ENCODE measurements at regions not wholly inside any gene's neighbourhood (a gene's known extent, or its start where the extent isn't known, plus 50 kb on each side); places are given as distances from the start of the nearest gene placed in this dataset.

- H3K27me3 Mint-ChIP-seq (ENCODE audit: low read depth), result no peaks in the 10 kb centered on the region
- no peak overlapping the region for H2BK120ac ChIP-seq (ENCODE audit: low read depth, low read length, poor library complexity, severe bottlenecking)
- no peak overlapping the region for H3K4me2 ChIP-seq (ENCODE audit: insufficient read depth, insufficient read length, low read length)
- no peaks in the 10 kb centered on the region for H3K79me2 ChIP-seq (ENCODE audit: insufficient read depth, low read length)
- no peak for TF ChIP-seq CTCF (conservative IDR thresholded peaks at IDR 0.05)
- no peak overlapping the region for H3K18ac ChIP-seq (ENCODE audit: insufficient read length, low read depth, low read length)
- no peaks in the 10 kb centered on the region for H3K79me1 ChIP-seq (ENCODE audit: insufficient read depth, low read depth, low read length, poor library complexity, severe bottlenecking)
- no peak overlapping the region for H3K27ac Mint-ChIP-seq
- H3K27me3 ChIP-seq (ENCODE audit: insufficient read depth, low read length), result no peaks in the 10 kb centered on the region
- peaks cover 0 to 11% (median 0%) of the 10 kb centered on the region in 3 experiments; a peak in 1 of 7 replicates for H3K36me3 Mint-ChIP-seq (ENCODE audit: insufficient read depth in 1 of 3, low read depth in 3 of 3)
- no peak overlapping the region for H3K14ac ChIP-seq (ENCODE audit: insufficient read depth, low read length)
- no peaks in the 10 kb centered on the region for H3K23me2 ChIP-seq (ENCODE audit: insufficient read length, low read depth, low read length, poor library complexity, severe bottlenecking)
- H2AK5ac ChIP-seq (ENCODE audit: insufficient read length, low read length), result no peak overlapping the region
- H3K9ac ChIP-seq (ENCODE audit: extremely low read depth, insufficient read length, low read length), result no peak overlapping the region
- no peak overlapping the region for H2BK12ac ChIP-seq (ENCODE audit: insufficient read length, low read depth, low read length)
- no peak overlapping the region for H2BK5ac ChIP-seq (ENCODE audit: insufficient read length, low read length)
- H3K27ac ChIP-seq (ENCODE audit: insufficient read length, low read depth, low read length), result no peak overlapping the region
- H2BK15ac ChIP-seq (ENCODE audit: low read depth, low read length), result no peak overlapping the region
- H3T11ph ChIP-seq (ENCODE audit: low read length), result no peak overlapping the region
- no peak for DNase-seq
- H4K20me1 ChIP-seq (ENCODE audit: control insufficient read depth, insufficient read depth, insufficient read length), result no peaks in the 10 kb centered on the region
- no peak overlapping the region for H3K4ac ChIP-seq (ENCODE audit: low read depth, low read length)
- H3K4me3 Mint-ChIP-seq, result no peak overlapping the region
- no peak overlapping the region for H4K91ac ChIP-seq (ENCODE audit: insufficient read length, low read depth, low read length)
- H3K56ac ChIP-seq (ENCODE audit: insufficient read length, low read depth, low read length), result no peak overlapping the region
- no CpG with 5 or more reads among the region's 1 CpG for WGBS (ENCODE audit: extremely low coverage, insufficient read length, low lambda C conversion rate)
- H3K4me1 ChIP-seq (ENCODE audit: insufficient read depth, low read length), result no peaks in the 10 kb centered on the region
- no peaks in the 10 kb centered on the region for H3K9me3 ChIP-seq (ENCODE audit: control insufficient read depth, low read depth, low read length)
- no peak overlapping the region for H3K23ac ChIP-seq (ENCODE audit: insufficient read length, low read depth, low read length)
- H3K9me3 Mint-ChIP-seq, result peaks cover 0 to 5% of the 10 kb centered on the region in 2 experiments; a peak in 1 of 5 replicates
- peaks cover 4 to 5% of the 10 kb centered on the region in 2 experiments; a peak in 3 of 4 replicates for H3K4me1 Mint-ChIP-seq
- H2BK20ac ChIP-seq (ENCODE audit: low read depth, low read length, poor library complexity, severe bottlenecking), result no peak overlapping the region
- no peak overlapping the region for H4K8ac ChIP-seq (replicated peaks; ENCODE audit: insufficient read length, low read depth, low read length)
- H4K5ac ChIP-seq (ENCODE audit: insufficient read length, low read depth, low read length), result no peak overlapping the region
- H2AFZ ChIP-seq (ENCODE audit: low read length), result no peak overlapping the region
These were observed 405.0 kb downstream of the PLPP3 start for GRCh38 chr1:56174176-56174885.

Measured in H9 (cell line).